B cell (primary cell): ENCODE measurements at regions not wholly inside any gene's neighbourhood (a gene's known extent, or its start where the extent isn't known, plus 50 kb on each side); places are given as distances from the start of the nearest gene placed in this dataset.

Experiments
- ATAC-seq: fragments of 200-7000 bp; cut with Tn5 transposase; one replicate; pipeline ENCODE4 v1.10.0; 2021; ENCODE audit warnings: low read depth, mild to moderate bottlenecking, moderate number of reproducible peaks, moderate library complexity
- CTCF ChIA-PET: fragments of 350-600 bp; sonication (Branson Sonifier 250); formaldehyde crosslinking; loops from one replicate; lab custom pipeline; 2021; ENCODE audit warnings: antibody characterized with exemption, inconsistent platforms; lab: Charles Lee
- POLR2A ChIA-PET: fragments of 350-600 bp; sonication (Branson Sonifier 250); formaldehyde crosslinking; loops from one replicate; lab custom pipeline; 2021; ENCODE audit warnings: antibody characterized with exemption; lab: Charles Lee
- DNase-seq: peaks from one replicate; pipeline ENCODE4 v3.0.0; 2013
- H2AFZ ChIP-seq: 2 replicates; pipeline ENCODE4 v1.6.1; 2012; ENCODE audit warnings: mild to moderate bottlenecking, low read depth, low read length; ENCODE audit not compliant: insufficient read depth, poor library complexity, severe bottlenecking
- H3K27ac ChIP-seq, 2 donors: 1 replicate in 1 of 2; 2 replicates in 1 of 2; pipeline ENCODE4 v1.5.1; 2012 to 2013; ENCODE audit warnings: low read length in 2 of 2, mild to moderate bottlenecking in 2 of 2, moderate library complexity in 1 of 2
- H3K27me3 ChIP-seq, 4 experiments: fragments of 200-600 bp in 1 of 4; sonication (generic) in 1 of 4; replicated peaks in 1 of 4; 1 replicate in 2 of 4; 2 replicates in 2 of 4; pipeline versions ENCODE4 v1.6.1 to v1.7.0; 2013 to 2016; ENCODE audit warnings: low read length in 3 of 4, mild to moderate bottlenecking in 2 of 4, mixed read lengths in 1 of 4, moderate library complexity in 1 of 4; ENCODE audit not compliant: insufficient read depth in 4 of 4, control insufficient read depth in 3 of 4; ENCODE audit errors: control extremely low read depth in 1 of 4
- H3K36me3 ChIP-seq, 2 experiments: replicated peaks in 1 of 2; 1 replicate in 1 of 2; 2 replicates in 1 of 2; pipeline versions ENCODE4 v1.6.1 to v1.7.1; 2013; ENCODE audit warnings: low read length in 1 of 2; ENCODE audit not compliant: insufficient read depth in 2 of 2, control insufficient read depth in 1 of 2; ENCODE audit errors: control extremely low read depth in 1 of 2, extremely low read depth in 1 of 2
- H3K4me1 ChIP-seq, 2 donors: fragments of 200-600 bp in 1 of 2; sonication (generic) in 1 of 2; 1 replicate in 1 of 2; 2 replicates in 1 of 2; pipeline versions ENCODE4 v1.5.1 to v1.6.1; 2013 to 2017; ENCODE audit warnings: low read length in 2 of 2; ENCODE audit not compliant: control insufficient read depth in 2 of 2, insufficient read depth in 2 of 2
- H3K4me2 ChIP-seq: replicated peaks from 2 replicates; pipeline ENCODE3; 2012; ENCODE audit warnings: mild to moderate bottlenecking, low read depth, low read length; ENCODE audit not compliant: poor library complexity, severe bottlenecking
- H3K4me3 ChIP-seq, 5 experiments: fragments of 200-600 bp in 1 of 5; sonication (generic) in 1 of 5; 1 replicate in 3 of 5; 2 replicates in 2 of 5; pipeline versions ENCODE4 v1.5.1 to v1.7.0; 2011 to 2016; ENCODE audit warnings: low read length in 4 of 5, mild to moderate bottlenecking in 4 of 5, low read depth in 2 of 5, control low read depth in 1 of 5, moderate library complexity in 1 of 5; ENCODE audit not compliant: insufficient read depth in 1 of 5; ENCODE audit errors: control extremely low read depth in 1 of 5, extremely low read depth in 1 of 5
- H3K79me2 ChIP-seq: fragments of 200-600 bp; sonication (generic); one replicate; pipeline ENCODE4 v1.6.0; 2016; ENCODE audit warnings: low read length; ENCODE audit not compliant: control insufficient read depth, insufficient read depth
- H3K9ac ChIP-seq: fragments of 200-600 bp; sonication (generic); 2 replicates; pipeline ENCODE4 v1.6.1; 2017; ENCODE audit warnings: mild to moderate bottlenecking, low read length, moderate library complexity
- H3K9me3 ChIP-seq, 3 donors: one replicate each; pipeline versions ENCODE4 v1.6.1 to v1.7.1; 2013; ENCODE audit warnings: low read length in 2 of 3; ENCODE audit not compliant: control insufficient read depth in 2 of 3, insufficient read depth in 1 of 3; ENCODE audit errors: control extremely low read depth in 1 of 3
- H4K20me1 ChIP-seq: 2 replicates; pipeline ENCODE4 v1.6.0; 2012; ENCODE audit warnings: mild to moderate bottlenecking, low read length; ENCODE audit not compliant: insufficient read depth, control insufficient read depth, poor library complexity, severe bottlenecking
- H3K27ac Mint-ChIP-seq: one replicate; pipeline ENCODE4 v1.8.0; 2021; ENCODE audit warnings: mixed read lengths
- H3K27me3 Mint-ChIP-seq: one replicate; pipeline ENCODE4 v1.8.0; 2021; ENCODE audit warnings: mixed read lengths
- H3K4me1 Mint-ChIP-seq: one replicate; pipeline ENCODE4 v1.8.0; 2021; ENCODE audit warnings: mixed read lengths
- H3K4me3 Mint-ChIP-seq: one replicate; pipeline ENCODE4 v1.8.0; 2021; ENCODE audit warnings: mixed read lengths
- H3K9me3 Mint-ChIP-seq: one replicate; pipeline ENCODE4 v1.8.0; 2022; ENCODE audit warnings: mixed read lengths; ENCODE audit not compliant: insufficient read depth
- EZH2 ChIP-seq: IDR thresholded peaks from 2 replicates; pipeline ENCODE4 v1.6.1; 2012; ENCODE audit warnings: borderline replicate concordance, low read depth, mild to moderate bottlenecking, moderate library complexity, low read length; ENCODE audit not compliant: insufficient read depth, poor library complexity, severe bottlenecking
- WGBS: methylation state at CpG from one replicate; pipeline ENCODE4 v1.1.5; 2013; ENCODE audit warnings: missing lambda C conversion rate; ENCODE audit not compliant: insufficient coverage; 5-methylcytosine and 5-hydroxymethylcytosine counted together
- intact Hi-C: fragments of 100-400 bp; cut with micrococcal nuclease; formaldehyde crosslinking; loops from one replicate; pipeline ENCODE4 v1.10.0; 2022
- TF ChIP-seq, protein P1 (sequence below): fragments of 200-600 bp; IDR thresholded peaks from one replicate; pipeline ENCODE4 v1.8.0; 2022; ENCODE audit warnings: antibody characterized with exemption, mild to moderate bottlenecking

DNA sequence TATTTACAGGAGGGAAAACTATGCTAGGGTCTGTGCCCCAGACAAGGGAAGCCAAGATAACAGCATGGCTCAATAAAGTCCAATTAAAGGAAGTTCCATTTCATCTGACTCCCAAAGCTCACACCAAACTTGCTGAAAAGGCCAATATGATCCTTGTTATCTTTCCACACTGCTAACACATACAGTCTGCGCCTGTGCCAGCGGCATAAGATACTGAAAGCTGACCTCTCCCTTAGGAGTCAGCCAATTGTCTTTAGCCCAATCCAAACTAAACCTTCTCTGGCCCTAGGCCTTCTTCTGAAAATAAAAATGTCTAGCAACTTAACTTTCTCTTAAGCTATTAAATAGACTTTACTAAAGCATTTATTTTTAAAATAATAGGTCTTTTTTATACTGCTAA, 179.0 kb upstream of the PLD5 start:
- H3K4me2 ChIP-seq = no peak overlapping the region
- no peaks in the 10 kb centered on the region for H3K9me3 Mint-ChIP-seq
- POLR2A ChIA-PET = no interaction called here

DNA sequence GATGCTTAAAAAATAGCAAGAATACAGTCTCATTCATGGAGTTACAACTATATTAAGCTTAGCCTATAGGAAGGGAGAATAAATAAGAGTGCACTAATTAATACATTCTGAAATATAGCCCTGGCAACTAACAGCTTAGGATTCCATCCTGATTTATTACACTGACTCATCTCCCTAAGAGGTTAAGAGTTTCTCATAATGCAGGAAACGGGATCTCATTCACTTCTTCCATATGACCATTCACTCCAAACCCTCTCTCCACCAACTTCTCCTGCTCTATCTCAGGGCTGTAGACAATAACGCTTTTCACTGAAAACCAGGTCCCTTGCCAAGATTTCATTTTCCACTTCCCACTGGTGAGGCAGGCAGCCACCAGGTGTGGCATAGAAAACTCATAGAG, 168.5 kb upstream of the PLD5 start:
- H3K9me3 ChIP-seq = peaks cover 0 to 6% (median 0%) of the 10 kb centered on the region in 3 donors
- H2AFZ ChIP-seq = no peak overlapping the region
- peaks cover 0 to 2% (median 0%) of the 10 kb centered on the region in 4 experiments for H3K27me3 ChIP-seq
- intact Hi-C loops = no loop called here
- ChIA-PET CTCF (no interaction called here), POLR2A (no interaction called here)
- no peak overlapping the region for H3K27ac ChIP-seq
- Mint-ChIP-seq H3K4me1 (peaks cover 7% of the 10 kb centered on the region), H3K4me3 (no peak overlapping the region), H3K27ac (no peak overlapping the region), H3K27me3 (peaks cover under 1% of the 10 kb centered on the region), H3K9me3 (no peaks in the 10 kb centered on the region)
- H3K79me2 ChIP-seq = no peaks in the 10 kb centered on the region
- TF ChIP-seq, protein P1, sequence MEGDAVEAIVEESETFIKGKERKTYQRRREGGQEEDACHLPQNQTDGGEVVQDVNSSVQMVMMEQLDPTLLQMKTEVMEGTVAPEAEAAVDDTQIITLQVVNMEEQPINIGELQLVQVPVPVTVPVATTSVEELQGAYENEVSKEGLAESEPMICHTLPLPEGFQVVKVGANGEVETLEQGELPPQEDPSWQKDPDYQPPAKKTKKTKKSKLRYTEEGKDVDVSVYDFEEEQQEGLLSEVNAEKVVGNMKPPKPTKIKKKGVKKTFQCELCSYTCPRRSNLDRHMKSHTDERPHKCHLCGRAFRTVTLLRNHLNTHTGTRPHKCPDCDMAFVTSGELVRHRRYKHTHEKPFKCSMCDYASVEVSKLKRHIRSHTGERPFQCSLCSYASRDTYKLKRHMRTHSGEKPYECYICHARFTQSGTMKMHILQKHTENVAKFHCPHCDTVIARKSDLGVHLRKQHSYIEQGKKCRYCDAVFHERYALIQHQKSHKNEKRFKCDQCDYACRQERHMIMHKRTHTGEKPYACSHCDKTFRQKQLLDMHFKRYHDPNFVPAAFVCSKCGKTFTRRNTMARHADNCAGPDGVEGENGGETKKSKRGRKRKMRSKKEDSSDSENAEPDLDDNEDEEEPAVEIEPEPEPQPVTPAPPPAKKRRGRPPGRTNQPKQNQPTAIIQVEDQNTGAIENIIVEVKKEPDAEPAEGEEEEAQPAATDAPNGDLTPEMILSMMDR = no peak
- no peak overlapping the region for H3K4me2 ChIP-seq
- H3K9ac ChIP-seq = no peak overlapping the region
- 88% methylated on average over 2 of the region's 2 CpGs for WGBS
- H3K4me3 ChIP-seq = no peak overlapping the region
- H3K36me3 ChIP-seq = no peaks in the 10 kb centered on the region
- H4K20me1 ChIP-seq = no peaks in the 10 kb centered on the region
- DNase-seq (no peak), ATAC-seq (no peak)
- H3K4me1 ChIP-seq = peaks cover 0 to 7% of the 10 kb centered on the region in 2 donors

More for the DNA sequence above, 179.0 kb upstream of the PLD5 start:
- WGBS = 94% methylated on average over 2 of the region's 2 CpGs
- Mint-ChIP-seq H3K4me1 (peaks cover 2% of the 10 kb centered on the region), H3K27me3 (peaks cover 15% of the 10 kb centered on the region), H3K27ac (no peak overlapping the region), H3K4me3 (no peak overlapping the region)
- Histone ChIP-seq H2AFZ (no peak overlapping the region), H3K9me3 (peaks cover 0 to 4% (median 1%) of the 10 kb centered on the region in 3 donors), H3K27ac (no peak overlapping the region), H3K9ac (no peak overlapping the region), H3K4me3 (no peak overlapping the region), H3K36me3 (no peaks in the 10 kb centered on the region), H3K27me3 (peaks cover 0 to 3% (median 0%) of the 10 kb centered on the region in 4 experiments), H3K79me2 (no peaks in the 10 kb centered on the region), H3K4me1 (no peaks in the 10 kb centered on the region), H4K20me1 (no peaks in the 10 kb centered on the region)
- DNase-seq = no peak
- intact Hi-C loops = no loop called here
- no peak for ATAC-seq
- CTCF ChIA-PET = no interaction called here
- TF ChIP-seq, protein P1 = no peak
- no peak for TF ChIP-seq EZH2
